Endothelial cell of hepatic sinusoid (primary cell): ENCODE measurements at regions not wholly inside any gene's neighbourhood (a gene's known extent, or its start where the extent isn't known, plus 50 kb on each side); places are given as distances from the start of the nearest gene placed in this dataset.
"Not testable (repeated sequence)": the region's sequence is repeated elsewhere in the genome, so short reads cannot be mapped to it uniquely, and the experiment has no call there.

ENCODE experiments used
- in situ Hi-C: cut with HindIII; loops from 2 replicates; pipeline ENCODE4 v1.10.0; 2017; ENCODE audit warnings: low sequenced_read_pairs

- in situ Hi-C loops, result no loop called here
Measured at GRCh38 chr6:134680433-134680832, 269.5 kb downstream of the ALDH8A1 start.

GRCh38 chr6:134680021-134680420, 269.9 kb downstream of the ALDH8A1 start:
- in situ Hi-C loops, result no loop called here

DNA sequence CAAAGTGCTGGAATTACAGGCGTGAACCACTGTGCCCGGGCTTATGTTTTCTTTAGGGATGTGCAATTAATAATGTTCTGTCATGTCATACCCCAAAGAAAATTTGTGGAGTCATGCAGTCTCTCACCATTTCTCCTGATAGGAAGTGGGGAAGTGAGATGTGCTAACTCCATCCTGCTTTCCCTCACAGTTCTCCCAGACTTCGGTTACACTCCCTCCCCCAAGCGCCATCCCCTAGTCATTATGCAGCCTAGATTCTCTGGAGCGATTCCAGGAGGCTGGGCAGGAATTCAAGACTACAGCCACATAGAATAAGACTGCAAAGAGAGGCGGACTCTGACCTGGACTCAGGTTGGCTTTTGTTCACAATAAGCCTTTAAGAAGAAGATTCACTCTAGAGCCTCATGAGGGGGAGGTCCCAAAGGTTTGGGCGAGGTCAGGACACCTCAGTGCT, 271.4 kb downstream of the ALDH8A1 start:
- in situ Hi-C loops, result no loop called here

- in situ Hi-C loops, result no loop called here
Measured at GRCh38 chr6:134676307-134677281, 273.3 kb downstream of the ALDH8A1 start.

DNA sequence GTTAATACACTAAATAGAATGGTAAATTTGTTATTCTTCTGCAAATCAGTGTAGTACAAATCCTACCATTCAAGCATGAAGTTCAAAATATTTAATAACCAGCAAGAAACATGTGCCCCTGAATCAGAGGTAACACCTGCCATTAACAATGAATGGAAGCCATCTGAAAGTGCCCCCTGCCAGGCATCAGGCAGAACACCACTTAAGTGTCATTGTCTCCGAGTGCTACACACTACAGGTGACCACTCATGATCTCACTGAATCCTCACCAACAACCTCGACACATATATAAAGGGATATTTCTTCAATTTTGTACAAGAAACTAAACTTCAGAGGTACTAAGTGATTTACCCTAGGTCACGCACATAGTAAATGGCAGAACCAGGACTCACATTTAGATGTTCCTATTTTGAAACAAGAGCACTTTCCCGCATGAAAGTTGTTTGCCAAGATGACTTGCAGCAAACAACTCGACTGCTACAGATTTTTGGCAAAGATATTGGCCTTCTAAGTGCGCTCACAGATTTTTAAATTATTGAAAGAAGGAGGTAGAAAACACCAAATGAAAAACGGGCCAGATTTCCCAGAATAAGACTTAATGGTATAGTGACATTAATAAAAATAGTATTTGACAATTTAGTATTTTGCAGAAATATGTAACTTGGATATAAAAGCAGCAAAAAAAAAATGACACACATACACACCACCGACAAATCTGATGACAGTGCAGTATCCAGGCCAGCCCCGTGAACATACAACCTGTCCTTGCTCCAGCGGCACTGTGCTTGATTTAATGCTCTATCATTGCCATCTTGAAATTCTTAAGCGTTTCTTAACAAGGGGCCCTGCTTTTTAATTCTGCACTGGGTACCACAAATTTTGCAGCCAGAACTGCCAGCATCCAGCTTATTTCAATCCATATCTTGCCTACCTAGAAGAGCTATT, 274.5 kb downstream of the ALDH8A1 start:
- in situ Hi-C loops, result no loop called here

GRCh38 chr6:134674562-134674961, 275.3 kb downstream of the ALDH8A1 start:
- in situ Hi-C loops, result no loop called here

GRCh38 chr6:134669485-134669884, 280.4 kb downstream of the ALDH8A1 start:
- in situ Hi-C loops, result no loop called here

DNA sequence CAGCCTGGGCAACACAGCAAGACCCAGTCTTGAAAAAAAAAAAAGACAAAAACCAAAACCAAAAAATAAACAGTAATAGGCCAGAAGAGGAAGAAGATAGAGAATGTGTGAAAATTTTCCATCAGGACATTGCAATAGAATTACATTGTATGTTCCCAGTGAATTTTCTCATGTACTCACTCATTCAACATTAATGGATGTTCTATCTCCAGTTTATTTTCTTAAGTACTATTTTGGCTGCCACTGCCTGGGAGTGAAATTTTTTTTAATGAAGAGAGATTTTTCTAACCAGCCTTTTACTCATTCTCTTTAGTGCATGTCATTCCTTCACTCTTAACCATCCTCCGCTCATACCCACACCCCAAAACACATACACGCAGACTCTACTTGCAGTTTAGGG, 282.8 kb downstream of the ALDH8A1 start:
- in situ Hi-C loops, result no loop called here

- in situ Hi-C loops, result no loop called here
Measured at GRCh38 chr6:134666125-134666524, 283.8 kb downstream of the ALDH8A1 start.

GRCh38 chr6:134665029-134665723, 284.7 kb downstream of the ALDH8A1 start:
- in situ Hi-C loops, result no loop called here

- in situ Hi-C loops, result no loop called here
Measured at GRCh38 chr6:134663800-134664535, 285.9 kb downstream of the ALDH8A1 start.

DNA sequence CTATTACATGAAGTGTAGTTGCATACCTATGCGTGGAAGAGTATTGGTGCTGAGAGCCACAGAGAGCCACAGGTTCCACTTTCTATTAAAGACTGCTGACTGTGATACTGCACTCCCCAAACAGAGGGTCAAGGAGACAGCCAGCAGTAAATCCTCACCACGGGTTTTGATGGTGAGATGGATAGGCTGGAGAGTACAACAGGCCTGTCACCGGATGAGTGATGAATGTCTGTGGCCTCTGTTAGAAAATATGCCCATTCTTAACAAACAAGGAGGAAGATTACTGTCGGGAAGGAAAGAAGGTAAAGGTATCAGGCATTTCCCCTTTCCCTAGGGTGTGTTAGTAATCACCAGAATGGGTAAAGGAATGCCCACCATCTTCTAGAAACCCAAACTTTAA, 286.5 kb downstream of the ALDH8A1 start:
- in situ Hi-C loops, result no loop called here

GRCh38 chr6:134662077-134662700, 287.7 kb downstream of the ALDH8A1 start:
- in situ Hi-C loops, result no loop called here

GRCh38 chr6:134659885-134660284, 290.0 kb downstream of the ALDH8A1 start:
- in situ Hi-C loops, result not testable (repeated sequence)

DNA sequence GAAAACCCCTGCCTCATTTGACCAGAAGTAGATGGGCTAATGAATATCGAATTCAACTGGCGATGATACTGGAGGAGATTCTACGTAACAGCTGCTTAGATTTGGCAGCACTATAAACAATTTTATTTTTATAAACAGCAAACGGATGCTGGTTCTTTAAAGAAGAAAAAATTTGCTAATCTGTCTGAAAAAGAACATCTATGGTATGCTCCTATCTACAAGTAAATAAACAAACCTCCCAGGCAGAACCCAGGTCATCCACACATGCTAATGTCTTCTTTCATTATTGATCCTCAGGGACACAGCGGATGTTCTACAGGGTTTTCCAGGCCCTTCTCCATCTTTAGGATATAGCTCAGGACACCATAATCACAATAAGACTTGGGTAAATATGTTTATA, 291.3 kb downstream of the ALDH8A1 start:
- in situ Hi-C loops, result no loop called here

DNA sequence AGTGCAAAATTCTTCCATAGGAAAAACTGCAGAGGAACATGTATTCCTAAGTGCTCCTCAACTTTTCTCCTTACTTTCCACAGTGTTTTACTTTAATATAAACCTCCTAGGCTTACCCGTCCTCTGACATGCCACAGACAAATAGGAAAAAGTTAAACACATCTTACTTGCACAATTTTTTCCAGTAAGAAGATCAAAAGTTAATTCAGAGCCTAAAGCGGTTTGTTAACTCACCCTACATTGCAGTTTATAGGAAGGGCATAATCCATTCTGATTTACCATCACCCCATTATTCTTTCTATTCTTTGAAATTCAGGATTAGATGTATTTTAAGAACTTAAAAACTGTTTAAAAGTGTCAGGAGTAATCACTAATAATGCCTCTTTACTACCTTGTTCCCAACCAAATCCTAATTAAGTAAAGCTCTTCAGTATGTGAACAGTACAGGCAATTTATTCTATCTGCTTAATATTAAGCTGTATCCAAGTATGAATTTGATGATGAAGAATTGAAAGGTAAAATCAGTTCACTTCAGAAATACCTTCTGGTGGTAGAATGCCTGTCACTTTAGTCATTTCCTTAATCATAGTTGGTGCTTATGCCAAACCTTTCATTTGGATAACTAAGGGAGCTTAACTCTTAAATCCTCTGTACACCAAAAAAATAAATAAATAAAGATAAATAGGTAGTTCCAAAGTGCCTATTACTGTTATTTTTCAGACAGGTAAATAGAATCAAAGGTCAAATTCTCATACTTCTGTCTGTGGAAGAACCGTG, 292.0 kb downstream of the ALDH8A1 start:
- in situ Hi-C loops, result no loop called here

DNA sequence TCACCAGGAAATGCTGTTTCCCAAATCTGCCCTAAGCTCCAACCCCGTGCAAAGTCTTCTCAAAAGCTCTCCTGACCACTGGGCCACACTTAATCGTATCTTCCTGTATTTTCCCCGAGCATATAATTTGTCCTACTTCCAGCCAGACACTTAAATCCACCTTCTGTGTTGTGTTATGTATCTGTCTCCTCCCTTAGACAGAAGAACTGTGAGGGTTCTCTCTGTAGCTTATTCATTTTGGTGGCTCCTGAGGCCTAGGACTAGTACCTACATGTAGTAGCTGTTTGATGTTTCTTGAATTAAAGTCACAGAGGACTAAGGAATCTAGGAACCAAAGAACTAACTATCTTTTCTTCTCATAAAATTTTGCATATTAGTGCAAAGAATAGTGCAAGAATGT, 292.6 kb downstream of the ALDH8A1 start:
- in situ Hi-C loops, result no loop called here

- in situ Hi-C loops, result no loop called here
Measured at GRCh38 chr6:134654751-134655150, 295.1 kb downstream of the ALDH8A1 start.

DNA sequence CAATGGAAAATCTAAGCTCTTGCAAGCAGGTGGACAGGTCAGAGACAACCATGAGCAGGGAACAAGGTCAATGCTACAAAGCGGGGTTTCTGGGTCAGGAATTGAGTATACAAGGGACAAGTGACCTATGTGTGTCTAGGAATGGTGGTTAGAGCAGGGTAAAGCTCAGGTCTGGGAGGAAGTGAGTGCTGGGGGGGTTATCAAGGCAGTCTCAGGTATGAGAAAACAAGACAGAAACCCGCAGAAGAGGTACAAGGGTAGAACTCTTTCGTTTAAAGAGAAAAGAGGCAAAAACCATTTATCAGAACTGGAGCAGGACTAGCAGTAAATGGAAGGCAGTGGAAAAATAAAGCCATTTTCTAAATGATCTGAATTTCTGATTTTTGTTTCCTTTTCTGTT, 298.4 kb downstream of the ALDH8A1 start:
- in situ Hi-C loops, result no loop called here
